ENCODE measurements at regions not wholly inside any gene's neighbourhood (a gene's known extent, or its start where the extent isn't known, plus 50 kb on each side); places are given as distances from the start of the nearest gene placed in this dataset.

- no peak overlapping the region for H3K4me2 ChIP-seq (ENCODE audit: low read depth, low read length)
- H3K4me1 ChIP-seq (ENCODE audit: low read length), result no peaks in the 10 kb centered on the region
- DNase-seq, result no peak
- no peaks in the 10 kb centered on the region for H3K27me3 ChIP-seq (replicated peaks; ENCODE audit: insufficient read depth, low read length)
- H3K9me3 ChIP-seq (replicated peaks; ENCODE audit: insufficient read depth, low read length), result no peaks in the 10 kb centered on the region
- no peaks in the 10 kb centered on the region for H3K79me2 ChIP-seq (ENCODE audit: low read length)
- H3F3A ChIP-seq (ENCODE audit: insufficient read depth, low read length), result no peaks in the 10 kb centered on the region
- H2AFZ ChIP-seq (ENCODE audit: low read length), result no peak overlapping the region
- H3K9ac ChIP-seq (ENCODE audit: low read length), result no peak overlapping the region
- no peaks in the 10 kb centered on the region for H3K36me3 ChIP-seq (replicated peaks; ENCODE audit: insufficient read depth, low read length)
- H3K4me3 ChIP-seq (ENCODE audit: low read length), result no peak overlapping the region
- TF ChIP-seq EZH2phosphoT487 (IDR thresholded peaks at IDR 0.05; ENCODE audit: low read length), result no peak
- no peak for TF ChIP-seq EZH2 (optimal IDR thresholded peaks at IDR 0.05; ENCODE audit: low read depth, low read length)
- no peak for TF ChIP-seq CTCF (IDR thresholded peaks at IDR 0.05; ENCODE audit: low read length)
- no peaks in the 10 kb centered on the region for H4K20me1 ChIP-seq (ENCODE audit: insufficient read depth, low read length)
- H3K9me2 ChIP-seq (replicated peaks; ENCODE audit: insufficient read depth, low read length), result no peaks in the 10 kb centered on the region
- no peak overlapping the region for H3K27ac ChIP-seq (ENCODE audit: low read length)
These were observed 423.8 kb upstream of the JARID2 start for GRCh38 chr6:14822012-14822553.

- Histone ChIP-seq H3K4me1 (ENCODE audit: low read length) (no peaks in the 10 kb centered on the region), H3K79me2 (ENCODE audit: low read length) (no peaks in the 10 kb centered on the region), H4K20me1 (ENCODE audit: insufficient read depth, low read length) (no peaks in the 10 kb centered on the region), H3K4me3 (ENCODE audit: low read length) (no peak overlapping the region), H3K27me3 (replicated peaks; ENCODE audit: insufficient read depth, low read length) (no peaks in the 10 kb centered on the region), H3K9me3 (replicated peaks; ENCODE audit: insufficient read depth, low read length) (no peaks in the 10 kb centered on the region), H3K36me3 (replicated peaks; ENCODE audit: insufficient read depth, low read length) (no peaks in the 10 kb centered on the region), H3F3A (ENCODE audit: insufficient read depth, low read length) (no peaks in the 10 kb centered on the region), H3K9me2 (replicated peaks; ENCODE audit: insufficient read depth, low read length) (no peaks in the 10 kb centered on the region), H3K4me2 (ENCODE audit: low read depth, low read length) (no peak overlapping the region), H3K27ac (ENCODE audit: low read length) (no peak overlapping the region), H2AFZ (ENCODE audit: low read length) (no peak overlapping the region), H3K9ac (ENCODE audit: low read length) (no peak overlapping the region)
- no peak for DNase-seq
- TF ChIP-seq EZH2 (optimal IDR thresholded peaks at IDR 0.05; ENCODE audit: low read depth, low read length) (no peak), EZH2phosphoT487 (IDR thresholded peaks at IDR 0.05; ENCODE audit: low read length) (no peak), CTCF (IDR thresholded peaks at IDR 0.05; ENCODE audit: low read length) (no peak)
These were observed 423.2 kb upstream of the JARID2 start for GRCh38 chr6:14822679-14823078.

- Histone ChIP-seq H3K4me1 (ENCODE audit: low read length) (no peaks in the 10 kb centered on the region), H4K20me1 (ENCODE audit: insufficient read depth, low read length) (no peaks in the 10 kb centered on the region), H3K27me3 (replicated peaks; ENCODE audit: insufficient read depth, low read length) (no peaks in the 10 kb centered on the region), H3K79me2 (ENCODE audit: low read length) (no peaks in the 10 kb centered on the region), H3K9me3 (replicated peaks; ENCODE audit: insufficient read depth, low read length) (no peaks in the 10 kb centered on the region), H3F3A (ENCODE audit: insufficient read depth, low read length) (no peaks in the 10 kb centered on the region), H3K36me3 (replicated peaks; ENCODE audit: insufficient read depth, low read length) (no peaks in the 10 kb centered on the region), H3K9ac (ENCODE audit: low read length) (no peak overlapping the region), H3K4me3 (ENCODE audit: low read length) (no peak overlapping the region), H3K9me2 (replicated peaks; ENCODE audit: insufficient read depth, low read length) (no peaks in the 10 kb centered on the region), H3K27ac (ENCODE audit: low read length) (no peak overlapping the region), H3K4me2 (ENCODE audit: low read depth, low read length) (no peak overlapping the region), H2AFZ (ENCODE audit: low read length) (no peak overlapping the region)
- TF ChIP-seq EZH2phosphoT487 (IDR thresholded peaks at IDR 0.05; ENCODE audit: low read length), result no peak
- no peak for TF ChIP-seq CTCF (IDR thresholded peaks at IDR 0.05; ENCODE audit: low read length)
- TF ChIP-seq EZH2 (optimal IDR thresholded peaks at IDR 0.05; ENCODE audit: low read depth, low read length), result no peak
- no peak for DNase-seq
These were observed 421.8 kb upstream of the JARID2 start for GRCh38 chr6:14824060-14824459.

Data from MM.1S (cell line).